ENCODE measurements at regions not wholly inside any gene's neighbourhood (a gene's known extent, or its start where the extent isn't known, plus 50 kb on each side); places are given as distances from the start of the nearest gene placed in this dataset.

GRCh38 chr3:194749631-194750490, 64.2 kb downstream of the FAM43A start (continued):
- TF ChIP-seq MEIS1 (CRISPR knock-in tag; IDR thresholded peaks at IDR 0.05; ENCODE audit: borderline replicate concordance) (peak; percentile 89; the same call in 1 of the 2 replicates), DMAP1 (CRISPR knock-in tag; IDR thresholded peaks at IDR 0.05) (peak; percentile 51; the same call in 1 of the 2 replicates), ARID2 (CRISPR knock-in tag; IDR thresholded peaks at IDR 0.05; ENCODE audit: borderline replicate concordance) (no peak), ZNF30 (CRISPR knock-in tag; IDR thresholded peaks at IDR 0.05) (no peak), SP1 (IDR thresholded peaks at IDR 0.05) (no peak), SP1 (CRISPR knock-in tag; IDR thresholded peaks at IDR 0.05) (no peak), ZFP90 (CRISPR knock-in tag; IDR thresholded peaks at IDR 0.05; ENCODE audit: borderline replicate concordance) (no peak; the same call in 1 of the 2 replicates), RFXAP (CRISPR knock-in tag; IDR thresholded peaks at IDR 0.05; ENCODE audit: borderline replicate concordance) (no peak), PLRG1 (conservative IDR thresholded peaks at IDR 0.05) (no peak), ZFY (CRISPR knock-in tag; IDR thresholded peaks at IDR 0.05) (peak; percentile 20; the same call in 1 of the 2 replicates), ZKSCAN8 (CRISPR knock-in tag; IDR thresholded peaks at IDR 0.05; ENCODE audit: borderline replicate concordance) (peak; percentile 88), MAFF (IDR thresholded peaks at IDR 0.05; ENCODE audit: low read depth, low read length) (no peak), TBX3 (IDR thresholded peaks at IDR 0.05; ENCODE audit: borderline replicate concordance) (no peak), RBM39 (IDR thresholded peaks at IDR 0.05; ENCODE audit: low read depth, low read length, poor library complexity, severe bottlenecking) (no peak), ZBTB4 (CRISPR knock-in tag; IDR thresholded peaks at IDR 0.05; ENCODE audit: borderline replicate concordance) (peak; percentile 22; the same call in 1 of the 2 replicates), ZSCAN9 (CRISPR knock-in tag; IDR thresholded peaks at IDR 0.05; ENCODE audit: borderline replicate concordance) (peak; percentile 74; the same call in 1 of the 2 replicates), STAT5B (CRISPR knock-in tag; IDR thresholded peaks at IDR 0.05) (0 out of 2 replicates have a peak, but pooled peaks have one; percentile 76), ZNF441 (CRISPR knock-in tag; IDR thresholded peaks at IDR 0.05; ENCODE audit: borderline replicate concordance) (0 out of 2 replicates have a peak, but pooled peaks have one; percentile 16), HDAC6 (IDR thresholded peaks at IDR 0.05; ENCODE audit: low read depth, low read length) (no peak), HNF4G (IDR thresholded peaks at IDR 0.05; ENCODE audit: borderline replicate concordance, low read depth, low read length) (peak; percentile 25; the same call in 1 of the 2 replicates), HNF4G (CRISPR knock-in tag; IDR thresholded peaks at IDR 0.05; ENCODE audit: borderline replicate concordance, low read depth) (peak; percentile 84), TAF1 (CRISPR knock-in tag; IDR thresholded peaks at IDR 0.05) (no peak), ZNF343 (CRISPR knock-in tag; IDR thresholded peaks at IDR 0.05) (no peak), ZSCAN22 (CRISPR knock-in tag; IDR thresholded peaks at IDR 0.05) (no peak; the same call in 1 of the 2 replicates), THAP8 (CRISPR knock-in tag; IDR thresholded peaks at IDR 0.05; ENCODE audit: borderline replicate concordance) (no peak)
